ENCODE measurements at regions not wholly inside any gene's neighbourhood (a gene's known extent, or its start where the extent isn't known, plus 50 kb on each side); places are given as distances from the start of the nearest gene placed in this dataset.

DNA sequence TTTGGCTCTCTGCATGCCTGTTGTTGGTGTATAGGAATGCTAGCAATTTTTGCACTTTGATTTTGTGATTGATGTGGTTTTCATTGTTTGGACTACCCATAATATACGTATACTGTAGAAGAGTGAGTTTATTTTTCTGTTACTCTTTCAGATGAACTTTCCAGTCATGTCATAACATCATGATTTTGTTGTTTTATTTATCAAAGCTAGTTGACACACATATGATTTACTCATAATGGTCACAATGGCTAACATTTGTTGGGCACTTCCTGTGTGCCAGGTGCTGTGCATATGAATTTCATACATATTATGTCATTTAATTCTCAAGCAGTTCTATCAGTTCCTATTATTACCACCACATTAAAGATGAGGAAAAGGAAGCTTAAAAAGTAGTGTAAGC lies 98.1 kb upstream of the GUCA2B start:
- peaks cover 6% of the 10 kb centered on the region for H3K9me3 ChIP-seq (ENCODE audit: low read length)
- H4K20me1 ChIP-seq (ENCODE audit: insufficient read depth, low read length): no peaks in the 10 kb centered on the region
- no peak overlapping the region for H3K27ac ChIP-seq (ENCODE audit: low read depth, low read length, poor library complexity, severe bottlenecking)
- no peaks in the 10 kb centered on the region; the same call in 1 of the 2 replicates for H3K36me3 ChIP-seq (ENCODE audit: insufficient read depth, low read length)
- H3K9me2 ChIP-seq (ENCODE audit: low read depth, low read length): no peaks in the 10 kb centered on the region
- no peaks in the 10 kb centered on the region for H3F3A ChIP-seq (ENCODE audit: insufficient read depth, low read length)
- no peak overlapping the region for H3K4me3 ChIP-seq (ENCODE audit: low read depth, low read length, poor library complexity, severe bottlenecking)
- no peaks in the 10 kb centered on the region for H3K27me3 ChIP-seq (ENCODE audit: insufficient read depth, low read length)
- no peak overlapping the region for H2AFZ ChIP-seq (ENCODE audit: low read length)
- TF ChIP-seq EZH2 (IDR thresholded peaks at IDR 0.05; ENCODE audit: borderline replicate concordance, low read length): no peak
- TF ChIP-seq, protein P1, sequence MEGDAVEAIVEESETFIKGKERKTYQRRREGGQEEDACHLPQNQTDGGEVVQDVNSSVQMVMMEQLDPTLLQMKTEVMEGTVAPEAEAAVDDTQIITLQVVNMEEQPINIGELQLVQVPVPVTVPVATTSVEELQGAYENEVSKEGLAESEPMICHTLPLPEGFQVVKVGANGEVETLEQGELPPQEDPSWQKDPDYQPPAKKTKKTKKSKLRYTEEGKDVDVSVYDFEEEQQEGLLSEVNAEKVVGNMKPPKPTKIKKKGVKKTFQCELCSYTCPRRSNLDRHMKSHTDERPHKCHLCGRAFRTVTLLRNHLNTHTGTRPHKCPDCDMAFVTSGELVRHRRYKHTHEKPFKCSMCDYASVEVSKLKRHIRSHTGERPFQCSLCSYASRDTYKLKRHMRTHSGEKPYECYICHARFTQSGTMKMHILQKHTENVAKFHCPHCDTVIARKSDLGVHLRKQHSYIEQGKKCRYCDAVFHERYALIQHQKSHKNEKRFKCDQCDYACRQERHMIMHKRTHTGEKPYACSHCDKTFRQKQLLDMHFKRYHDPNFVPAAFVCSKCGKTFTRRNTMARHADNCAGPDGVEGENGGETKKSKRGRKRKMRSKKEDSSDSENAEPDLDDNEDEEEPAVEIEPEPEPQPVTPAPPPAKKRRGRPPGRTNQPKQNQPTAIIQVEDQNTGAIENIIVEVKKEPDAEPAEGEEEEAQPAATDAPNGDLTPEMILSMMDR (IDR thresholded peaks at IDR 0.05; ENCODE audit: low read length): no peak
- H3K9ac ChIP-seq (ENCODE audit: low read length): no peak overlapping the region
- H3K4me1 ChIP-seq (ENCODE audit: insufficient read depth, low read length, severe bottlenecking): no peaks in the 10 kb centered on the region
- no peaks in the 10 kb centered on the region for H3K79me2 ChIP-seq (ENCODE audit: insufficient read depth, low read length)
- H3K4me2 ChIP-seq (ENCODE audit: low read length): no peak overlapping the region

DNA sequence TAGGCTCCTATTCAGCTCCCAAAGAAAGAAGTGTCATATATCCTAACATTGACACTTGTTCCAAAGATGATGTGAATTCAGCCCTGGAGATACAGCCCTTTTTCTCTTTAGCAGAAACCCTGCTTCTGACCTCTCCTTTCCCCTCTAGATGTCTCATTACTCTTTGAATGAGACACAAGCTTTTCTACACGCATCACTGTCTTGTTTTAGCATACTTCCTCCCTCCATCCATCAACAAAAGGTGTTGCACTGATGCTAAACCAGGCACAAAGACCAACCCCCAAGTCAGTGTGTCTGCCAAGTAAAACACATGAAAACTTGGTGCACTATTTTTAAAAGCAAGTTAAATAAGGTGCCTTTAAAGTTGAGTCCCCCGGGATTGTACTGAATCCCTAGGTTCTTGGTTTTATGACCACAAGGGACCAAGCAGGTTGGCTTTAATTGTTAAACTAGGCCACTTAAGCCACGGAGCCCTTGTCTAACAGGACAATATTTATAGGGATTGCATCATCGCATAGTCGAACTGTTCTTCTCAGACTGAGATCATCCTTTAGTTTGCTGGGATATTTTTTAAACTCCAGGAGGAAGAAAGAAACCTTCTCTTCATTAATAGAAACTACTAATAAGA lies 101.0 kb upstream of the GUCA2B start:
- no peak for TF ChIP-seq EZH2 (IDR thresholded peaks at IDR 0.05; ENCODE audit: borderline replicate concordance, low read length)
- TF ChIP-seq, protein P1 (IDR thresholded peaks at IDR 0.05; ENCODE audit: low read length): no peak
- no peaks in the 10 kb centered on the region; the same call in 1 of the 2 replicates for H3K36me3 ChIP-seq (ENCODE audit: insufficient read depth, low read length)
- no peaks in the 10 kb centered on the region for H4K20me1 ChIP-seq (ENCODE audit: insufficient read depth, low read length)
- no peaks in the 10 kb centered on the region for H3K4me1 ChIP-seq (ENCODE audit: insufficient read depth, low read length, severe bottlenecking)
- no peak overlapping the region for H3K4me3 ChIP-seq (ENCODE audit: low read depth, low read length, poor library complexity, severe bottlenecking)
- H3F3A ChIP-seq (ENCODE audit: insufficient read depth, low read length): no peaks in the 10 kb centered on the region
- H3K79me2 ChIP-seq (ENCODE audit: insufficient read depth, low read length): no peaks in the 10 kb centered on the region
- no peaks in the 10 kb centered on the region for H3K9me3 ChIP-seq (ENCODE audit: low read length)
- H3K27ac ChIP-seq (ENCODE audit: low read depth, low read length, poor library complexity, severe bottlenecking): no peak overlapping the region
- no peak overlapping the region for H3K9ac ChIP-seq (ENCODE audit: low read length)
- no peak overlapping the region for H2AFZ ChIP-seq (ENCODE audit: low read length)
- H3K9me2 ChIP-seq (ENCODE audit: low read depth, low read length): no peaks in the 10 kb centered on the region
- H3K27me3 ChIP-seq (ENCODE audit: insufficient read depth, low read length): no peaks in the 10 kb centered on the region
- no peak overlapping the region for H3K4me2 ChIP-seq (ENCODE audit: low read length)

DNA sequence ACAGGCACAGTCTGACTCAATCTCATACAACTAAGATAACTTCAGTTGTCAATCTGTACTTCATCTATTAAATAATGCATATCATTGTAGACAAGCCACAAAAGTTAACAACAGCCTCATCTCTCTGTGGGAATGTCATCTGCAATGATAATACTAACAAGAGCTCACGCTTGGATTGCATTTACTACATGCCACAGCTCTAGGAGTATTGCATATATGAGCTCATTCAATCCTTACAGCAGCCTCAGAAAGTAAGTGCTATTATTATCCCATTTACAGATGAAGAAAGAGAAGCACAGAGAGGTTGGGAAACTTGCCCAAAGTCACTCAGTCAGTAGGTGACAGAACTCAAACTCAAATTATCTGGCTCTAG lies 105.7 kb upstream of the GUCA2B start:
- no peaks in the 10 kb centered on the region for H3K36me3 ChIP-seq (ENCODE audit: insufficient read depth, low read length)
- no peaks in the 10 kb centered on the region for H3K4me1 ChIP-seq (ENCODE audit: insufficient read depth, low read length, severe bottlenecking)
- no peak overlapping the region for H2AFZ ChIP-seq (ENCODE audit: low read length)
- H4K20me1 ChIP-seq (ENCODE audit: insufficient read depth, low read length): no peaks in the 10 kb centered on the region
- H3F3A ChIP-seq (ENCODE audit: insufficient read depth, low read length): no peaks in the 10 kb centered on the region
- no peaks in the 10 kb centered on the region for H3K79me2 ChIP-seq (ENCODE audit: insufficient read depth, low read length)
- no peak overlapping the region for H3K9ac ChIP-seq (ENCODE audit: low read length)
- no peaks in the 10 kb centered on the region for H3K27me3 ChIP-seq (ENCODE audit: insufficient read depth, low read length)
- no peak overlapping the region for H3K4me2 ChIP-seq (ENCODE audit: low read length)
- no peak overlapping the region for H3K27ac ChIP-seq (ENCODE audit: low read depth, low read length, poor library complexity, severe bottlenecking)
- H3K9me2 ChIP-seq (ENCODE audit: low read depth, low read length): no peaks in the 10 kb centered on the region
- no peak overlapping the region for H3K4me3 ChIP-seq (ENCODE audit: low read depth, low read length, poor library complexity, severe bottlenecking)
- TF ChIP-seq, protein P1 (IDR thresholded peaks at IDR 0.05; ENCODE audit: low read length): no peak
- no peak for TF ChIP-seq EZH2 (IDR thresholded peaks at IDR 0.05; ENCODE audit: borderline replicate concordance, low read length)
- no peaks in the 10 kb centered on the region for H3K9me3 ChIP-seq (ENCODE audit: low read length)
